Liver (tissue), 3 donors: ENCODE measurements at regions not wholly inside any gene's neighbourhood (a gene's known extent, or its start where the extent isn't known, plus 50 kb on each side); places are given as distances from the start of the nearest gene placed in this dataset.

Source experiments
- CTCF ChIP-seq: fragments of 150-350 bp; IDR thresholded peaks from 2 replicates; pipeline ENCODE4 v1.5.1; 2017; ENCODE audit warnings: improper control_type of control experiment, low read depth, low read length; ENCODE audit not compliant: missing input control
- EGR1 ChIP-seq, 2 donors: IDR thresholded peaks; 2 replicates each; pipeline ENCODE4 v1.6.1; 2016 to 2018; ENCODE audit warnings: antibody characterized with exemption in 2 of 2, low read depth in 2 of 2
- JUND ChIP-seq, 2 donors: IDR thresholded peaks; 2 replicates each; pipeline ENCODE4 v1.6.1; 2016; ENCODE audit warnings: antibody characterized with exemption in 2 of 2
- MAX ChIP-seq: IDR thresholded peaks from 2 replicates; pipeline ENCODE4 v1.6.1; 2016; ENCODE audit warnings: antibody characterized with exemption
- RAD21 ChIP-seq, 2 donors: IDR thresholded peaks; 2 replicates each; pipeline ENCODE4 v1.6.1; 2016; ENCODE audit warnings: antibody characterized with exemption in 2 of 2, mild to moderate bottlenecking in 2 of 2
- REST ChIP-seq: IDR thresholded peaks from 2 replicates; pipeline ENCODE4 v1.6.1; 2016; ENCODE audit warnings: antibody characterized with exemption, mild to moderate bottlenecking
- RXRA ChIP-seq, 2 donors: IDR thresholded peaks; 2 replicates each; pipeline ENCODE4 v1.6.1; 2017 to 2018; ENCODE audit warnings: antibody characterized with exemption in 2 of 2, mild to moderate bottlenecking in 1 of 2
- SP1 ChIP-seq: IDR thresholded peaks from 2 replicates; pipeline ENCODE4 v1.6.1; 2018; ENCODE audit warnings: antibody characterized with exemption, mild to moderate bottlenecking
- TAF1 ChIP-seq: conservative IDR thresholded peaks from 2 replicates; pipeline ENCODE4 v1.6.1; 2016; ENCODE audit warnings: antibody characterized with exemption, mild to moderate bottlenecking
- YY1 ChIP-seq: IDR thresholded peaks from 2 replicates; pipeline ENCODE4 v1.6.1; 2016; ENCODE audit warnings: antibody characterized with exemption, mild to moderate bottlenecking
- ZBTB33 ChIP-seq: IDR thresholded peaks from 2 replicates; pipeline ENCODE4 v1.6.1; 2016; ENCODE audit warnings: antibody characterized with exemption
- donor health status: healthy.
- donor health status: healthy.

- TF ChIP-seq TAF1, result no peak
- TF ChIP-seq CTCF, result no peak
- TF ChIP-seq MAX, result no peak
- TF ChIP-seq REST, result no peak
- no peak for TF ChIP-seq EGR1 (IDR thresholded peaks at IDR 0.05; ENCODE audit: low read depth in 2 of 2)
- no peak for TF ChIP-seq JUND (IDR thresholded peaks at IDR 0.05)
- TF ChIP-seq RAD21 (IDR thresholded peaks at IDR 0.05), result no peak
- TF ChIP-seq SP1, result no peak
- TF ChIP-seq RXRA (IDR thresholded peaks at IDR 0.05), result no peak
- no peak for TF ChIP-seq YY1
- TF ChIP-seq ZBTB33, result no peak
Measured at GRCh38 chr2:49693961-49694360, 539.6 kb upstream of the FSHR start.
